ENCODE measurements at regions not wholly inside any gene's neighbourhood (a gene's known extent, or its start where the extent isn't known, plus 50 kb on each side); places are given as distances from the start of the nearest gene placed in this dataset.

GRCh38 chr7:46710927-46711326 is 789.9 kb upstream of the IGFBP3 start:
- TF ChIP-seq CTCF (IDR thresholded peaks at IDR 0.05) (no peak), POLR2A (IDR thresholded peaks at IDR 0.05) (no peak)

All from heart left ventricle (tissue), 13 donors.